ENCODE measurements at regions not wholly inside any gene's neighbourhood (a gene's known extent, or its start where the extent isn't known, plus 50 kb on each side); places are given as distances from the start of the nearest gene placed in this dataset.

DNA sequence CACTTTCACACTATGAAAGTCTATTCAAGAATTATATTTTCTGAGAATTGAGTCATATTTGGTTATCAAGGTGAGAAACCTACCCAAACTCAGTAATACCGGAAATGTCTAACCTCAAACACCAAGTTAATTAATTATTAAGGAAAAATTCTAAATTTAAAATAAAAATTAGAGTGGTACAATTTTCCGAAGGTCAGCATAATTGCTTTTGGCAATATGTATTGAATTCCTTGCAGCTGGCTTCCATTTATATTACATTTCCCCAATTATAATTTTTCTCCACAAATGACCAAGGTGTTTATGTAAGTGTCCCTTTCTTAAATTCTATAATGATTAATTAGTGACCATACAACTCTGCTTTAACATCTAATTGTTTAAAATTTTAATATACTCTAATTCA is 316.0 kb upstream of the IRAK1BP1 start:
- H3K36me3 ChIP-seq (ENCODE audit: control insufficient read depth, insufficient read depth, low read length): no peaks in the 10 kb centered on the region
- DNase-seq (ENCODE audit: extremely low read depth, insufficient read length): no peak
- H3K4me3 ChIP-seq (replicated peaks; ENCODE audit: low read depth, low read length): no peak overlapping the region
- TF ChIP-seq, protein P1, sequence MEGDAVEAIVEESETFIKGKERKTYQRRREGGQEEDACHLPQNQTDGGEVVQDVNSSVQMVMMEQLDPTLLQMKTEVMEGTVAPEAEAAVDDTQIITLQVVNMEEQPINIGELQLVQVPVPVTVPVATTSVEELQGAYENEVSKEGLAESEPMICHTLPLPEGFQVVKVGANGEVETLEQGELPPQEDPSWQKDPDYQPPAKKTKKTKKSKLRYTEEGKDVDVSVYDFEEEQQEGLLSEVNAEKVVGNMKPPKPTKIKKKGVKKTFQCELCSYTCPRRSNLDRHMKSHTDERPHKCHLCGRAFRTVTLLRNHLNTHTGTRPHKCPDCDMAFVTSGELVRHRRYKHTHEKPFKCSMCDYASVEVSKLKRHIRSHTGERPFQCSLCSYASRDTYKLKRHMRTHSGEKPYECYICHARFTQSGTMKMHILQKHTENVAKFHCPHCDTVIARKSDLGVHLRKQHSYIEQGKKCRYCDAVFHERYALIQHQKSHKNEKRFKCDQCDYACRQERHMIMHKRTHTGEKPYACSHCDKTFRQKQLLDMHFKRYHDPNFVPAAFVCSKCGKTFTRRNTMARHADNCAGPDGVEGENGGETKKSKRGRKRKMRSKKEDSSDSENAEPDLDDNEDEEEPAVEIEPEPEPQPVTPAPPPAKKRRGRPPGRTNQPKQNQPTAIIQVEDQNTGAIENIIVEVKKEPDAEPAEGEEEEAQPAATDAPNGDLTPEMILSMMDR (IDR thresholded peaks at IDR 0.05; ENCODE audit: insufficient read depth, low read length, poor library complexity, severe bottlenecking): no peak
- no peaks in the 10 kb centered on the region for H3K27me3 ChIP-seq (replicated peaks; ENCODE audit: control insufficient read depth, insufficient read depth, low read length)

DNA sequence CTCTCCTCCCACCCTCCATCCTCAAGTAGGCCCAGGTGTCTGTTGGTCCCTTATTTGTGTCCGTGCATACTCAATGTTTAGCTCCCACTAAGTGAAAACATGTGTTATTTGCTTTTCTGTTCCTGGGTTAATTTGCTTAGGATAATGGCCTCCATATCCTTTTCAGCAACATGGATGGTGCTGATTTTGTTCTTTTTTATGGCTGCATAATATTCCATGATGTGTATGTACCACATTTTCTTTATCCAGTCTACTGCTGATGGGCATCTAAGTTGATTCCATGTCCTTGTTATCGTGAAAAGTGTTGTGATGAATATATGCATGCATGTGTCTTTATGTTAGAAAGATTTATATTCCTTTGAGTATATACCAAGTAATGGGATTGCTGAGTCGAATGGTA is 314.9 kb upstream of the IRAK1BP1 start:
- Histone ChIP-seq H3K4me3 (replicated peaks; ENCODE audit: low read depth, low read length) (no peak overlapping the region), H3K36me3 (ENCODE audit: control insufficient read depth, insufficient read depth, low read length) (no peaks in the 10 kb centered on the region), H3K27me3 (replicated peaks; ENCODE audit: control insufficient read depth, insufficient read depth, low read length) (no peaks in the 10 kb centered on the region)
- TF ChIP-seq, protein P1 (IDR thresholded peaks at IDR 0.05; ENCODE audit: insufficient read depth, low read length, poor library complexity, severe bottlenecking): no peak
- DNase-seq (ENCODE audit: extremely low read depth, insufficient read length): no peak

DNA sequence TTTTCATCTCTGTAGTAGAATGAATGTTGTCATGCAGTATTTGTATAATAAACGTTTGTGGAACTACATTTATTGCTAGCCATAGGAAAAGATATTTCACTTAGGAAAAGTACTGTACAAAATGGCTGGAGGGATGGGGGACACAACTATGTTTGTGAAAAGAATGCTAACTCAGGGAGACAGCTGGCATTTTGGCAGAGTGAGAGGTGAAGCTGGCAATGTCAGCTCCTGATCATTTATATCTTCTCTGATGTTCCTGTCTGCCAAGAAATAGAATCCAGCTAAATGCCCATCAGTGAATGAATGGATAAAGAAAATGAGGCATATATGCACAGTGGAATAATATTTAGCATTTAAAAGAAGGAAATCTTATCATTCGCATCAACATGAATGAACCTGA is 313.0 kb upstream of the IRAK1BP1 start:
- Histone ChIP-seq H3K4me3 (replicated peaks; ENCODE audit: low read depth, low read length) (no peak overlapping the region), H3K36me3 (ENCODE audit: control insufficient read depth, insufficient read depth, low read length) (no peaks in the 10 kb centered on the region), H3K27me3 (replicated peaks; ENCODE audit: control insufficient read depth, insufficient read depth, low read length) (no peaks in the 10 kb centered on the region)
- DNase-seq (ENCODE audit: extremely low read depth, insufficient read length): no peak
- TF ChIP-seq, protein P1 (IDR thresholded peaks at IDR 0.05; ENCODE audit: insufficient read depth, low read length, poor library complexity, severe bottlenecking): no peak

DNA sequence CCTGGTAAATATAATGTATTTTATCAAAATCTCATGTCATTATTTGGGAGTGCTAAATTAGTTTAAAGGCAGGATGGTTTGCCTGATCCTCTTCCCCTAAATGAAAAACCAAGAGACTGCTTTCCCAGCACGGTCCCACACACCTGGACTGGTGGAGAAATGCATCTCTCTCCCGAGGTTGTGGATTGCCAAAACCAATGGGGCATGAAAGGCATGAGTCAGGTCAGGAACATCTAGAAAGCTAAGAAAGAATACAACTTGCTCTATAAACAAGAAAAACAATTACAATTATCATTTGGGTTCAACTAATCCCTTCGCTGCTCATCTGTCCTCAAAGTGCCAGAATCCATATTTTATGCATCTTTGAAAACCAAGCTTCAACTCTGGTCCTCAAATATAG is 308.3 kb upstream of the IRAK1BP1 start:
- DNase-seq (ENCODE audit: extremely low read depth, insufficient read length): no peak
- Histone ChIP-seq H3K27me3 (replicated peaks; ENCODE audit: control insufficient read depth, insufficient read depth, low read length) (no peaks in the 10 kb centered on the region), H3K36me3 (ENCODE audit: control insufficient read depth, insufficient read depth, low read length) (no peaks in the 10 kb centered on the region), H3K4me3 (replicated peaks; ENCODE audit: low read depth, low read length) (no peak overlapping the region)
- TF ChIP-seq, protein P1 (IDR thresholded peaks at IDR 0.05; ENCODE audit: insufficient read depth, low read length, poor library complexity, severe bottlenecking): no peak

DNA sequence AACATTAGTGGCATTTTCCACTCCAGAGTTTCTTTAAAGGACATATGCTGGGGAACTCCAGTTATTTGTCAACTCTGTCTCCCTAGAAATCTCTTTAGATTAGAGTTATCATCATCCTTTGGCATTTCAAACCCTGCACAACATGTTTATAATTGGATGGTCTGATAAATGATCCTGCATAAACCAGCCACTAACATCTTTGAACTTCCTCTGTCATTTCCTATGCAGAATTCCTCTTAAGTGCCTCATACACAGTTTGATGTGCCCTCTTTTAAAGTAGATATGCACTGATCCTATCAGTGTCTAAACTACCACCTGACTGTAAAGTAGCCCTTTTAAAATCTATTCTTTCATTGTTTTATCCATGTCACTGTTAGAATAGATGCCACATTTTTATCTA is 306.3 kb upstream of the IRAK1BP1 start:
- Histone ChIP-seq H3K27me3 (replicated peaks; ENCODE audit: control insufficient read depth, insufficient read depth, low read length) (no peaks in the 10 kb centered on the region), H3K4me3 (replicated peaks; ENCODE audit: low read depth, low read length) (no peak overlapping the region), H3K36me3 (ENCODE audit: control insufficient read depth, insufficient read depth, low read length) (no peaks in the 10 kb centered on the region)
- TF ChIP-seq, protein P1 (IDR thresholded peaks at IDR 0.05; ENCODE audit: insufficient read depth, low read length, poor library complexity, severe bottlenecking): no peak
- DNase-seq (ENCODE audit: extremely low read depth, insufficient read length): no peak

DNA sequence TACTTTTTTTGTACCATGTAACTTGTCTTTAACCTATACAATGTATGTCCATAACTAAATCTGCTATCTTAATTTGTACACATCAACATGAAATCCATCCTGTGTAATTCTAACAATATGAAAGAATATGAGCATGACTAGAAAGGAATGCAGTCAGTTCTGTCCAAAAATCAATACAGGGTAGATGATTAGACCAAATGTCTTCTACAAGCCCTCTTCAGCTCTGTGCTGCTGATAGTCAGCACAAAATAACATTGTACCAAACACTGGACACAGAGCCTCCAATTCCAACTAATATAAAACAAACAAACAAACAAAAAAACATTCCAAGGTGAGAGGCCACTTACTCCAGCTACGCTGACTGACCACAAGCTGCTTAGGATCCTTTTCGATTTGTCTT is 301.4 kb upstream of the IRAK1BP1 start:
- no peak for DNase-seq (ENCODE audit: extremely low read depth, insufficient read length)
- Histone ChIP-seq H3K36me3 (ENCODE audit: control insufficient read depth, insufficient read depth, low read length) (no peaks in the 10 kb centered on the region), H3K4me3 (replicated peaks; ENCODE audit: low read depth, low read length) (no peak overlapping the region), H3K27me3 (replicated peaks; ENCODE audit: control insufficient read depth, insufficient read depth, low read length) (no peaks in the 10 kb centered on the region; the same call in 1 of the 2 replicates)
- TF ChIP-seq, protein P1 (IDR thresholded peaks at IDR 0.05; ENCODE audit: insufficient read depth, low read length, poor library complexity, severe bottlenecking): no peak

All from GM06990 (cell line).